KMS-11 (cell line): ENCODE measurements at regions not wholly inside any gene's neighbourhood (a gene's known extent, or its start where the extent isn't known, plus 50 kb on each side); places are given as distances from the start of the nearest gene placed in this dataset.
A peak's percentile ranks its signal among the peaks of the same experiment; 100 is the strongest.

Experiments used
- H2AFZ ChIP-seq: fragments of 200-600 bp; sonication (generic); 2 replicates; pipeline ENCODE4 v1.6.1; 2016; ENCODE audit warnings: antibody characterized with exemption, mixed run types, low read depth
- H3K27ac ChIP-seq: fragments of 200-600 bp; sonication (generic); 2 replicates; pipeline ENCODE4 v1.6.1; 2016; ENCODE audit warnings: mild to moderate bottlenecking, mixed run types
- H3K27me3 ChIP-seq: fragments of 200-600 bp; sonication (generic); 2 replicates; pipeline ENCODE4 v1.6.1; 2017; ENCODE audit warnings: mild to moderate bottlenecking, low read depth, mixed run types, moderate library complexity; ENCODE audit not compliant: insufficient read depth
- H3K36me3 ChIP-seq: fragments of 200-600 bp; sonication (generic); 2 replicates; pipeline ENCODE4 v1.6.1; 2017; ENCODE audit warnings: mild to moderate bottlenecking, mixed run types; ENCODE audit not compliant: insufficient read depth
- H3K4me1 ChIP-seq: fragments of 200-600 bp; sonication (generic); 2 replicates; pipeline ENCODE4 v1.6.1; 2016; ENCODE audit warnings: mild to moderate bottlenecking, low read depth, mixed run types; ENCODE audit not compliant: poor library complexity, severe bottlenecking
- H3K4me2 ChIP-seq: fragments of 200-600 bp; sonication (generic); 2 replicates; pipeline ENCODE4 v1.7.0; 2016; ENCODE audit warnings: mild to moderate bottlenecking, mixed run types
- H3K4me3 ChIP-seq: fragments of 200-600 bp; sonication (generic); IDR thresholded peaks from 2 replicates; pipeline ENCODE4 v1.6.1; 2017; ENCODE audit warnings: low read depth, low read length, mixed read lengths; ENCODE audit not compliant: insufficient read depth
- H3K79me2 ChIP-seq: fragments of 200-600 bp; sonication (generic); 2 replicates; pipeline ENCODE4 v1.6.1; 2016; ENCODE audit warnings: low read depth, mixed run types; ENCODE audit not compliant: insufficient read depth
- H3K9ac ChIP-seq: fragments of 200-600 bp; sonication (generic); 2 replicates; pipeline ENCODE4 v1.6.1; 2016; ENCODE audit warnings: mild to moderate bottlenecking, mixed run types
- H4K20me1 ChIP-seq: fragments of 200-600 bp; sonication (generic); 2 replicates; pipeline ENCODE4 v1.6.1; 2016; ENCODE audit warnings: mild to moderate bottlenecking, mixed run types; ENCODE audit not compliant: insufficient read depth
- TF ChIP-seq, protein P1 (sequence below): fragments of 200-600 bp; sonication (generic); conservative IDR thresholded peaks from 2 replicates; pipeline ENCODE4 v1.6.1; 2017; ENCODE audit warnings: low read depth, mild to moderate bottlenecking, antibody characterized with exemption, low read length, moderate library complexity, mixed read lengths

DNA sequence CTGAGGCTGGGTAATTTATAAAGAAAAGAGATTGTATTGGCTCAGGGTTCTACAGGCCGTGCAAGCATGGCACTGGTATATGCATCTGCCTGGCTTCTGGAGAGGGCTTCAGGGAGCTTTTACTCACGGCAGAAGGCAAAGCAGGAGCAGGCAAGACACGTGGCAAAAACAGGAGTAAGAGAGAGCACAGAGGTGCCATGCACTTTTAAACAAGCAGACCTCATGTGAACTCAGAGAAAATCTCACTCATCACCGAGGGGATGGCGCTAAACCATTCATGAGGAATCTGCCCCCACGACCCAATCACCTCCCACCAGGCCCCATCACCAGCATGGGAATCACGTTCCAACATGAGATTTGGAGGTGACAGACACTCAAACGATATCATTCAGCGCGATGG, 400.7 kb upstream of the RUNX1 start:
- H2AFZ ChIP-seq: no peak overlapping the region
- no peak overlapping the region for H3K27ac ChIP-seq
- no peaks in the 10 kb centered on the region for H4K20me1 ChIP-seq
- no peak overlapping the region for H3K9ac ChIP-seq
- no peaks in the 10 kb centered on the region for H3K4me1 ChIP-seq
- no peaks in the 10 kb centered on the region for H3K36me3 ChIP-seq
- no peak overlapping the region for H3K4me3 ChIP-seq
- no peak overlapping the region for H3K4me2 ChIP-seq
- no peaks in the 10 kb centered on the region for H3K27me3 ChIP-seq
- TF ChIP-seq, protein P1, sequence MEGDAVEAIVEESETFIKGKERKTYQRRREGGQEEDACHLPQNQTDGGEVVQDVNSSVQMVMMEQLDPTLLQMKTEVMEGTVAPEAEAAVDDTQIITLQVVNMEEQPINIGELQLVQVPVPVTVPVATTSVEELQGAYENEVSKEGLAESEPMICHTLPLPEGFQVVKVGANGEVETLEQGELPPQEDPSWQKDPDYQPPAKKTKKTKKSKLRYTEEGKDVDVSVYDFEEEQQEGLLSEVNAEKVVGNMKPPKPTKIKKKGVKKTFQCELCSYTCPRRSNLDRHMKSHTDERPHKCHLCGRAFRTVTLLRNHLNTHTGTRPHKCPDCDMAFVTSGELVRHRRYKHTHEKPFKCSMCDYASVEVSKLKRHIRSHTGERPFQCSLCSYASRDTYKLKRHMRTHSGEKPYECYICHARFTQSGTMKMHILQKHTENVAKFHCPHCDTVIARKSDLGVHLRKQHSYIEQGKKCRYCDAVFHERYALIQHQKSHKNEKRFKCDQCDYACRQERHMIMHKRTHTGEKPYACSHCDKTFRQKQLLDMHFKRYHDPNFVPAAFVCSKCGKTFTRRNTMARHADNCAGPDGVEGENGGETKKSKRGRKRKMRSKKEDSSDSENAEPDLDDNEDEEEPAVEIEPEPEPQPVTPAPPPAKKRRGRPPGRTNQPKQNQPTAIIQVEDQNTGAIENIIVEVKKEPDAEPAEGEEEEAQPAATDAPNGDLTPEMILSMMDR: no peak
- no peaks in the 10 kb centered on the region for H3K79me2 ChIP-seq

DNA sequence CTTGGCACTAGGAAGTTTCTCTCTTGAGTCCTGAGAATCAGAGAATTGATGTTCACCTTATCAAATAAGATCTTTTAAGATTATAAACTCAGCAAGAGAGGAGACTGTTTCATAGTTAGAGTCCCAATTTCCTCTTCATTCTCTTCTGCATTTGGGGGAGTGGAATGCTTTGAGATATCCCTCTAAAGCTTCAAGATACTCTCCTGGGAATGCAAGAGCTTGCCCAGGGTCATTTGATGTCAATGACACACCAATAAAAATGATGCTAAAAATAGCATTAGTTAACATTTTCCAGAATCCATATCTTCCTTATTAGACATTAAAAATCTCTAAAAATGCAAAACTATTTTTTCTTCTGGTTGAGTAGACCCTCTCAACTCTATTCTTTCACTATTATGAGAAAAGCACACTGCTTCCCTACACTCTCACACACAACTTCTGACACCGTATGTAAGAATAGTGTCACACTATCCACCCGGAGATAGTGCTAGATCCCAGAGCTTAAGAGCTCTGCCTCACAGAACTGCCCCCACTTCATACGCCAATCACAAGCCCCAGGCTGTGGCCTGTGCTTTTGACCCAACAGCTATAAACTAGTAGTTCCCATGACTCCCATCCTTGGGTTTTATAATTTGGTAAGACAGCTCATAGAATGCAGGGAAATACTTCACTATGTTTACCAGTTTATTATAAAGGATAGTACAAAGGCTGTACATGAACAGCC, 399.9 kb upstream of the RUNX1 start:
- H3K36me3 ChIP-seq: no peaks in the 10 kb centered on the region
- TF ChIP-seq, protein P1: no peak
- H3K79me2 ChIP-seq: no peaks in the 10 kb centered on the region
- no peaks in the 10 kb centered on the region for H4K20me1 ChIP-seq
- H3K27me3 ChIP-seq: no peaks in the 10 kb centered on the region
- no peak overlapping the region for H3K27ac ChIP-seq
- no peak overlapping the region for H3K4me3 ChIP-seq
- no peaks in the 10 kb centered on the region for H3K4me1 ChIP-seq
- H3K4me2 ChIP-seq: no peak overlapping the region
- no peak overlapping the region for H2AFZ ChIP-seq
- no peak overlapping the region for H3K9ac ChIP-seq

DNA sequence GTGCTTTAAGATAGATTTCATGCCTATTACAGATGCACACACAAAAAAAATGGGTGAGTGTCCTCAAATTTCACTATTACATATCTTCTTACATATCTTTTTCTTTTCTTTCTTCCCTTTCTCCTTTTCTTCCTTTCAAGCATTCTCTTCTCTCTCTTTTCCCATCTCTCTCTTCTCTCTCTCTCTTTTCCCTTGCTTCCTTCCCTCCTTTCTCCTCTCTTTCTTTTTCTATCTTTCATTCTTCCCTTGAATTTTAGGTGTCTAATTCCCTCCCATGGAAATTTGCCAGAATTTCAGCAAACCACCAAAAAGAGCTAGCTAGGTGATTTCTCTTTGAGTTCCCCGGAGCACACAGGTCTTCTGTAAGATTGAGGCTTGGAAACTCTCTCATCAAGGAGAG, 395.3 kb upstream of the RUNX1 start:
- no peak overlapping the region for H3K4me2 ChIP-seq
- H3K4me3 ChIP-seq: no peak overlapping the region
- no peak overlapping the region for H3K27ac ChIP-seq
- H2AFZ ChIP-seq: no peak overlapping the region
- H4K20me1 ChIP-seq: no peaks in the 10 kb centered on the region
- no peak overlapping the region for H3K9ac ChIP-seq
- H3K79me2 ChIP-seq: no peaks in the 10 kb centered on the region
- TF ChIP-seq, protein P1: no peak
- no peaks in the 10 kb centered on the region for H3K4me1 ChIP-seq
- no peaks in the 10 kb centered on the region for H3K36me3 ChIP-seq
- no peaks in the 10 kb centered on the region for H3K27me3 ChIP-seq

DNA sequence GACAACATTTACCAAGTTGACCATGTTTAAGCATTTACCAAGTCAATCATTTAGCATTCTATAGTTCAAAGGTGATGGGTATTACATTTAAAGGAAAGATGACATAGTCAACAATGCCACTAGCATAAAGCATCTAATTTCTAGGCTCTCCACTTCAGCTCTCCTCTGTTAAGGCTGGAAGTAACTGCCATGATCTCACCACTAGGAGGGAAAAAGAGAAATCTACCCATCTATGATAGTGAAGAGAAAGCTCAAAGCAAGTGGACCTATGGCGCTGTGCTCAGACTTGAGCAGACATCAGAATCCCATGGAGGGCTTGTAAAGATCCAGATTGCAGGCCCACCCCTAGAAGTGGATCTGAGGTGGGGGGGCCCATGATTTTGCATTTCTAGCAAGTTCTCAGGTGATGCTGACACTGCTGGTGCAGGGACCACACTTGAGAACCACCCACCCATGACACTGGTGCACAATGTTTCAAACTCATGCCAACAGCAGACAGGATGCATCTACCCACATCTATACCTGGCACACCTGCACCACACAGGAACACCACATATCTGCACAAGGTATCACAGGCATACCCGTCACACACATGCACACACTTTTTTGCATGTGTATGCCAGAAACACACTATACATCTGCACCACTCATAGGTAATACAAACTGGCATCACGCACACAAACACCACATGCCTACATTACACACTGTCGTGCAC, 392.9 kb upstream of the RUNX1 start:
- no peak overlapping the region for H3K27ac ChIP-seq
- TF ChIP-seq, protein P1: 0 out of 2 replicates have a peak, but pooled peaks have one; percentile 24
- no peaks in the 10 kb centered on the region for H3K79me2 ChIP-seq
- H3K9ac ChIP-seq: no peak overlapping the region
- no peaks in the 10 kb centered on the region for H3K27me3 ChIP-seq
- no peaks in the 10 kb centered on the region for H4K20me1 ChIP-seq
- H3K4me3 ChIP-seq: no peak overlapping the region
- no peaks in the 10 kb centered on the region for H3K4me1 ChIP-seq
- H3K4me2 ChIP-seq: no peak overlapping the region
- H3K36me3 ChIP-seq: no peaks in the 10 kb centered on the region
- H2AFZ ChIP-seq: no peak overlapping the region
